Tibial nerve (tissue), 4 donors: ENCODE measurements at regions not wholly inside any gene's neighbourhood (a gene's known extent, or its start where the extent isn't known, plus 50 kb on each side); places are given as distances from the start of the nearest gene placed in this dataset.

Experiments
- DNase-seq, 2 donors: peaks; one replicate each; pipeline ENCODE4 v3.0.0-alpha.2; 2019; ENCODE audit warnings: low spot score in 2 of 2
- H3K27ac ChIP-seq, 4 donors: fragments of 200-600 bp; sonication (generic) in 3 of 4; one replicate each; pipeline ENCODE4 v1.5.1; 2017 to 2019; ENCODE audit warnings: mild to moderate bottlenecking in 1 of 4
- H3K27me3 ChIP-seq, 2 donors: fragments of 200-600 bp; sonication (generic) in 1 of 2; one replicate each; pipeline versions ENCODE4 v1.5.1 to v1.6.0; 2017 to 2019
- H3K36me3 ChIP-seq, 3 donors: fragments of 200-600 bp; sonication (generic); one replicate each; pipeline ENCODE4 v1.5.1; 2018 to 2019
- H3K4me1 ChIP-seq, 4 donors: fragments of 200-600 bp; sonication (generic) in 3 of 4; one replicate each; pipeline ENCODE4 v1.5.1; 2017 to 2019
- H3K4me3 ChIP-seq, 4 donors: fragments of 200-600 bp; sonication (generic) in 3 of 4; one replicate each; pipeline ENCODE4 v1.5.1; 2017 to 2019; ENCODE audit warnings: mild to moderate bottlenecking in 1 of 4, moderate library complexity in 1 of 4
- H3K9me3 ChIP-seq, 4 donors: fragments of 200-600 bp; sonication (generic) in 3 of 4; one replicate each; pipeline ENCODE4 v1.5.1; 2017 to 2019
- EP300 ChIP-seq, 2 donors: sonication (generic); formaldehyde crosslinking; IDR thresholded peaks; one replicate each; pipeline ENCODE4 v1.6.1; 2017; ENCODE audit warnings: antibody characterized with exemption in 2 of 2, mild to moderate bottlenecking in 1 of 2
- POLR2A ChIP-seq, 2 donors: fragments of 450-650 bp; IDR thresholded peaks; one replicate each; pipeline ENCODE4 v1.6.1; 2017; ENCODE audit warnings: antibody characterized with exemption in 2 of 2, mild to moderate bottlenecking in 2 of 2, moderate library complexity in 2 of 2
- whole genome bisulfite sequencing, 2 donors: methylation state at CpG; one replicate each; pipeline ENCODE4 v1.1.5; 2018; 5-methylcytosine and 5-hydroxymethylcytosine counted together
- TF ChIP-seq, protein P1 (sequence below), 5 experiments: fragments of 200-600 bp in 3 of 5; fragments of 450-650 bp in 2 of 5; sonication (generic) in 3 of 5; IDR thresholded peaks; one replicate each; pipeline ENCODE4 v1.5.1; 2016 to 2019; ENCODE audit warnings: antibody characterized with exemption in 5 of 5, mild to moderate bottlenecking in 3 of 5, moderate library complexity in 2 of 5

DNA sequence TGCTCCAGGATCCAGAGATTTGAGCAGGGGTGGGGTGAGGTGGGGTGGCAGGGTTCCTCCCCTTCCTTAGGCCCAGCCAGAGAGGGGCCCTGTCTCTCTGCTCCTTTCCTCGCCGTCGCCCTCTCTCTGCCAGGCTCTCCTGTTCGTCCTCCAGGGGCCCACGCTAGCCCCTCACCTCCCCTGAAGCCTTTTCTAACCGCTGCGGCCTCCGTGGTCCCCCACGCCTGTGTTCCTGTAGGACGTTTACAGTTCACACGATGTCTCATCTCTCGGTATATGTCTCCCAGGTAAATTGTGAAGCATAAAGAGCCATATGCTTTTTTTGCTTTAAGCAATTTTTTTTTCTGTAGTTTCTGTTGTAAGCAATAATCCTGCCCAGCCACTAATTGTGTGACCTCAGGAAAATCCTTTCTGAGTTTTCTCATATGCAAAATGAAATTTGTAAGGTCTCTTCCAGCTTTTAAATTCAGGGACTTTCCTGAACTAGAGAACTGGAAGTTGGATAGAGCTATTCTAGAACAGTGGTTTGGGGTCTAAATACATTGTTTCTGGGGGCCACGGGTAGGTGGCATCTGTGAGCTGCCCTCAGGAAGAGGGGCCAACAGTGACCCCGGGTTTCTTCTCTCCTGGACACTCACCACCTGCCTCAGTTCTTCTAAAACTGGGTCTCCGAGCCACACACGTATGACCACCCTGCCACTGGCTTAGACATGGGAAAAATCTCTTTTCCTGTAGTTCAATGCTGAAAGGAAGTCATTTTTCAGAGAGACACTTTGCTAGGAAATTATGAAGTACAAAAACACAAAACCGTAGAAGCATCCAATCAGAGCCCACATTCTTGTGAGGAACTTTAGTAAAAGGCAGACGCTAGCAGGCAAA, 50.2 kb upstream of the ZNF366 start:
- Histone ChIP-seq H3K4me3 (peak overlapping the region; percentile 24 to 52 (median 38)), H3K27me3 (no peaks in the 10 kb centered on the region), H3K36me3 (no peaks in the 10 kb centered on the region), H3K9me3 (no peaks in the 10 kb centered on the region), H3K4me1 (peaks cover 0 to 20% (median 15%) of the 10 kb centered on the region in 4 donors), H3K27ac (peak overlapping the region in 3 of 4 donors; percentile 9 to 78 (median 73))
- 56 to 61% methylated on average over 18 of the region's 18 CpGs for WGBS, 2 donors
- DNase-seq, result no peak
- no peak for TF ChIP-seq POLR2A (IDR thresholded peaks at IDR 0.05)
- no peak for TF ChIP-seq EP300 (IDR thresholded peaks at IDR 0.05)
- TF ChIP-seq, protein P1, sequence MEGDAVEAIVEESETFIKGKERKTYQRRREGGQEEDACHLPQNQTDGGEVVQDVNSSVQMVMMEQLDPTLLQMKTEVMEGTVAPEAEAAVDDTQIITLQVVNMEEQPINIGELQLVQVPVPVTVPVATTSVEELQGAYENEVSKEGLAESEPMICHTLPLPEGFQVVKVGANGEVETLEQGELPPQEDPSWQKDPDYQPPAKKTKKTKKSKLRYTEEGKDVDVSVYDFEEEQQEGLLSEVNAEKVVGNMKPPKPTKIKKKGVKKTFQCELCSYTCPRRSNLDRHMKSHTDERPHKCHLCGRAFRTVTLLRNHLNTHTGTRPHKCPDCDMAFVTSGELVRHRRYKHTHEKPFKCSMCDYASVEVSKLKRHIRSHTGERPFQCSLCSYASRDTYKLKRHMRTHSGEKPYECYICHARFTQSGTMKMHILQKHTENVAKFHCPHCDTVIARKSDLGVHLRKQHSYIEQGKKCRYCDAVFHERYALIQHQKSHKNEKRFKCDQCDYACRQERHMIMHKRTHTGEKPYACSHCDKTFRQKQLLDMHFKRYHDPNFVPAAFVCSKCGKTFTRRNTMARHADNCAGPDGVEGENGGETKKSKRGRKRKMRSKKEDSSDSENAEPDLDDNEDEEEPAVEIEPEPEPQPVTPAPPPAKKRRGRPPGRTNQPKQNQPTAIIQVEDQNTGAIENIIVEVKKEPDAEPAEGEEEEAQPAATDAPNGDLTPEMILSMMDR (IDR thresholded peaks at IDR 0.05), result no peak
